Karpas-422 (cell line): ENCODE measurements at regions not wholly inside any gene's neighbourhood (a gene's known extent, or its start where the extent isn't known, plus 50 kb on each side); places are given as distances from the start of the nearest gene placed in this dataset.
"Not testable (repeated sequence)": the region's sequence is repeated elsewhere in the genome, so short reads cannot be mapped to it uniquely, and the experiment has no call there.

ENCODE experiments used
- DNase-seq: peaks from one replicate; pipeline ENCODE4 v3.0.0-alpha.2; 2015
- H2AFZ ChIP-seq: fragments of 200-600 bp; sonication (generic); 2 replicates; pipeline ENCODE4 v1.6.1; 2014; ENCODE audit warnings: antibody characterized with exemption, low read length, mixed read lengths
- H3K27ac ChIP-seq: fragments of 200-600 bp; sonication (generic); 2 replicates; pipeline ENCODE4 v1.5.1; 2014; ENCODE audit warnings: mild to moderate bottlenecking, low read length, moderate library complexity
- H3K27me3 ChIP-seq: fragments of 200-600 bp; sonication (generic); 2 replicates; pipeline ENCODE4 v1.6.1; 2014; ENCODE audit warnings: low read length, mixed read lengths
- H3K36me3 ChIP-seq: fragments of 200-600 bp; sonication (generic); 2 replicates; pipeline ENCODE4 v1.6.1; 2014; ENCODE audit warnings: low read length, mixed read lengths; ENCODE audit not compliant: insufficient read depth
- H3K4me1 ChIP-seq: fragments of 200-600 bp; sonication (generic); 2 replicates; pipeline ENCODE4 v1.6.1; 2014; ENCODE audit warnings: mild to moderate bottlenecking, low read length, mixed read lengths
- H3K4me2 ChIP-seq: fragments of 200-600 bp; sonication (generic); 2 replicates; pipeline ENCODE4 v1.6.1; 2014; ENCODE audit warnings: low read length, low read depth, mild to moderate bottlenecking; ENCODE audit not compliant: poor library complexity, severe bottlenecking
- H3K4me3 ChIP-seq: fragments of 200-600 bp; sonication (generic); 2 replicates; pipeline ENCODE4 v1.5.1; 2014; ENCODE audit warnings: mild to moderate bottlenecking, antibody characterized with exemption, low read length, mixed read lengths
- H3K79me2 ChIP-seq: fragments of 200-600 bp; sonication (generic); 2 replicates; pipeline ENCODE4 v1.6.1; 2014; ENCODE audit warnings: mild to moderate bottlenecking, low read length, mixed read lengths
- H3K9ac ChIP-seq: fragments of 200-600 bp; sonication (generic); 2 replicates; pipeline ENCODE4 v1.6.0; 2014; ENCODE audit warnings: low read length
- H3K9me2 ChIP-seq: fragments of 200-600 bp; sonication (generic), shearing (Covaris generic); replicated peaks from 2 replicates; pipeline ENCODE4 v1.6.0; 2014; ENCODE audit warnings: mild to moderate bottlenecking, low read length, moderate library complexity; ENCODE audit not compliant: insufficient read depth
- H3K9me3 ChIP-seq: fragments of 300-700, 200-600 bp; sonication (generic); 2 replicates; pipeline ENCODE4 v1.6.1; 2014; ENCODE audit warnings: low read length, mixed read lengths
- H4K20me1 ChIP-seq: fragments of 200-600 bp; sonication (generic); 2 replicates; pipeline ENCODE4 v1.6.1; 2014; ENCODE audit warnings: mild to moderate bottlenecking, antibody characterized with exemption, low read length, low read depth; ENCODE audit not compliant: insufficient read depth

DNA sequence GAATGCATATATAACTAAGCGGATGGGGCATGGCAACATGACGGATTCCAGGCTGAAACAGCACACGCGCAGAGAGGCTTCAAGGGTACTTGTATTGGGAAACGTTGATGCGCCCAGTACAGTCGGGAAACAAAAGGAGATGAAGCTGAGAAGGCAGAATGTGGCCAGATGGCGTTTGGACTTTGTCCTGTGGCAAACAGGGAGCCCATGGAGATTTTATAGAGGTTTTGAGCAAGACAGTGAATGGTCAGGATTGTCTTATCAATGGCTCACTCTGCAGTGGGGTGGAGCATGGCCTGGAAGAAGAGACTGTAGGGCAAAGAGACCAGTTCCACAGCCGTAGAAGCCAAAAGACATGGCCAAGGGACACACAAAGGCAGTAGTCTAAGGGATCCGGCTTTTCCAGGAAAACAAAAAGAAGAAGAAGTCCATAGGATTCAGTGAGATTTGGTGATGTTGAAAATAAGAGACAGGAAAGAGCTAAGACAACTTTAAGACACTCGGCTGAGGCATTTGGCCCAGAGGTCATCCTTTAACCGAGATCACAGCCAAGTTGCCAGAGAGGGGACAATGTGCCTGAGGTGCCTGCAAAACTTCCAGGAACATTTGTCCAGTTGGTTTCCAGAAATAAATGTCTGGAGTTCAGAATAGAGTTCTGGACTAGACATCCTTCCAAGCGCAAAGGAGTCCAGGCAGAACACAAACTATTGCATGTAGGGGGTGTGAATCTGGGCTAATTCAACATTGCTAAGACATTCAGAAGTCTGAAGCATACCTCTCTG, 123.0 kb upstream of the RREB1 start:
- Histone ChIP-seq H2AFZ (no peak overlapping the region), H3K9me2 (no peaks in the 10 kb centered on the region), H3K4me2 (no peak overlapping the region), H4K20me1 (no peaks in the 10 kb centered on the region), H3K27ac (no peak overlapping the region), H3K36me3 (no peaks in the 10 kb centered on the region), H3K79me2 (no peaks in the 10 kb centered on the region), H3K9ac (no peak overlapping the region), H3K4me1 (no peaks in the 10 kb centered on the region), H3K9me3 (no peaks in the 10 kb centered on the region), H3K27me3 (no peaks in the 10 kb centered on the region), H3K4me3 (no peak overlapping the region)
- DNase-seq = no peak

DNA sequence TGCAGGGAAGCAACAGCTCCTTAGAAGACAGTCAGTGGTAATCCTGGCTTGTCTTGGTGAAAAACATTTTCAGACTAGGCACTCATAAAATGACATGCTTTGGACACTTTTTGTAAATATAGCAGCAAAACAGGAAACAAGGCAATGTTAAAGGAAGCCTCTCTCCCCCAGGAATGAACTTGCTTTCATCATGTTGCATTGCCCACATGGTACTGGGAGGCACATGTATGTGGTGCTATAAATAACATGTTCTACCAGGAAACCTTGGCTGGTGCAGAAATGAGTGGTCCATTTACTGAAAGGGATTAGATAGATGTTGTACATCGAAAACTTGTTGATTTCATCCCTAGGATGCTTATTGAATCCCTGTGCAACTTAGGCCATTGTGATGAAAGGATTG, 121.4 kb upstream of the RREB1 start:
- no peaks in the 10 kb centered on the region for H3K27me3 ChIP-seq
- no peak overlapping the region for H3K4me3 ChIP-seq
- no peaks in the 10 kb centered on the region for H3K9me2 ChIP-seq
- H4K20me1 ChIP-seq = no peaks in the 10 kb centered on the region
- H3K4me1 ChIP-seq = no peaks in the 10 kb centered on the region
- H3K36me3 ChIP-seq = no peaks in the 10 kb centered on the region
- H3K79me2 ChIP-seq = no peaks in the 10 kb centered on the region
- H2AFZ ChIP-seq = no peak overlapping the region
- no peak overlapping the region for H3K9ac ChIP-seq
- no peak overlapping the region for H3K4me2 ChIP-seq
- H3K27ac ChIP-seq = no peak overlapping the region
- no peak for DNase-seq
- H3K9me3 ChIP-seq = no peaks in the 10 kb centered on the region

DNA sequence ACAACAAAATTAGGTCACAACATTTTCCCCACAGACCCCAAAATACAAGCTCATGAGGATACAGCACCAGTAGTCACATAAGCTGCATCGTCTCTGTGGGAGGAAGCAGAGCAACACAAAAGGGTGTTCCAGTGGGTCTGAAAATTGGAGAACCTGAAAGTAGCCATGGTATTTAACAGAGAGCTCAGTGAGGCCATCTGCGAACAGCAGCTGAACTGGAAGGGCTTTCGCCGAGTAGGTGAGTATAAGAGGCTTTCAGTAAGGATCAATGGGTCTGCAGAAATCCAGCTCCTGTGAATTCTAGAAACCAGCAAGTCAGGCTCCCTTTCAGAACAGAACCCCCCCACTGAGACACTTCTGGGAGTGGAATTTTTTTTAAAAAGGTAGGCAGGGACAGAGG, 120.0 kb upstream of the RREB1 start:
- H3K9ac ChIP-seq = no peak overlapping the region
- H3K9me2 ChIP-seq = no peaks in the 10 kb centered on the region
- DNase-seq = no peak
- no peaks in the 10 kb centered on the region for H3K27me3 ChIP-seq
- no peaks in the 10 kb centered on the region for H3K79me2 ChIP-seq
- H3K27ac ChIP-seq = no peak overlapping the region
- H3K4me2 ChIP-seq = no peak overlapping the region
- no peaks in the 10 kb centered on the region for H3K36me3 ChIP-seq
- H3K4me1 ChIP-seq = no peaks in the 10 kb centered on the region
- no peaks in the 10 kb centered on the region for H4K20me1 ChIP-seq
- H2AFZ ChIP-seq = no peak overlapping the region
- H3K9me3 ChIP-seq = no peaks in the 10 kb centered on the region
- H3K4me3 ChIP-seq = no peak overlapping the region

DNA sequence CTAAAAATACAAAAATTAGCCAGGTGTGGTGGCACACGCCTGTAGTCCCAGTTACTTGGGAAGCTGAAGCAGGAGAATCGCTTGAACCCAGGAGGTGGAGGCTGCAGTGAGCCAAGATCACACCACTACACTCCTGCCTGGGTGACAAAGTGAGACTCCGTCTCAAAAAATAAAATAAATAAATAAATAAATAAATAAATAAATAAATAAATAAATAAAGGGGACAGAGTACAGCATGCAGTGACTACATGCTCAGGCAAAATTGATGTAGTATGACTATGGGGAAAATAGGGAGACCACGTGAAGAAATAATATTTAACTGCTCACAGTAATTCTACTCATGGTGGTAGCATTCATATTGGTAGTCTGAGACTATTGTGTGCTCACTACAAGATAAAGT, 117.7 kb upstream of the RREB1 start:
- H3K27ac ChIP-seq, H3K4me2 ChIP-seq, H2AFZ ChIP-seq, H3K9me3 ChIP-seq, H3K36me3 ChIP-seq, H3K4me3 ChIP-seq, H3K9me2 ChIP-seq, H3K9ac ChIP-seq, H3K27me3 ChIP-seq, H4K20me1 ChIP-seq, H3K4me1 ChIP-seq, H3K79me2 ChIP-seq, DNase-seq: not testable (repeated sequence)

DNA sequence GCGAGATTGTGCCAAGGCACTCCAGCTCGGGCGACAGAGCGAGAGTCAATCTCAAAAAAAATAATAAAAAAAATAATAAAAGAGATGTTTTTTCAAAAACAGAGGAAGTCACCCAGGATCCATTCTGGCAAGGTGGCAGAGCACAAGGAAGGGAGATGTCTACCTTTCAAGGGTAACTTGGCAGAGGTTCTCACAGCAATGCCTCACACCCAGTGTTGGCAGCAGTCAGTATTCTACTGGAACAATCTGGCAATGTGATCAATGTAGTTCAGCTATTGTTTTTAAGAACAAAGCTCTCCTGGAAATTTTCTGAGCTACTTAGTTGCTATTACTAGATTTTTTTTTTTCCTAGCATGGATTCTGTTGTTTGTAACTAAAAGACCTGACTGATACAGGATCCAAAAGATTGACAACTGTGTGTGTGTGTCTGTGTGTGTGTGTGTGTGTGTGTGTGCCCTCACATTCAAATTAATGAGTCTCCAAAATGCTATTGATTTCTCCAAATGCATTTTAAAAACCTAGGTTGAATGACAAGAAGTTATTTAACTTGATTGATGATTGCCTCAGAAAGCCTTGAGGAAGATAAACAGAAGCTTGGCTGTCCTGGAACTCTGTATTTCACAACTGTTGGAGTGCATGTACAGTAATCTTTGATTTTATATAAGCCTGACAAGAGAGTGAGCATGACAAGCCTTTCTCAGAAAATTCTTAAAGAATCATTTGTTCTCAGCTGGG, 114.1 kb upstream of the RREB1 start:
- Histone ChIP-seq H3K9me3 (no peaks in the 10 kb centered on the region), H3K4me2 (no peak overlapping the region), H3K79me2 (no peaks in the 10 kb centered on the region), H3K36me3 (no peaks in the 10 kb centered on the region), H2AFZ (no peak overlapping the region), H3K9ac (no peak overlapping the region), H4K20me1 (no peaks in the 10 kb centered on the region), H3K9me2 (no peaks in the 10 kb centered on the region), H3K27me3 (no peaks in the 10 kb centered on the region), H3K4me3 (no peak overlapping the region), H3K4me1 (no peaks in the 10 kb centered on the region), H3K27ac (no peak overlapping the region)
- no peak for DNase-seq

DNA sequence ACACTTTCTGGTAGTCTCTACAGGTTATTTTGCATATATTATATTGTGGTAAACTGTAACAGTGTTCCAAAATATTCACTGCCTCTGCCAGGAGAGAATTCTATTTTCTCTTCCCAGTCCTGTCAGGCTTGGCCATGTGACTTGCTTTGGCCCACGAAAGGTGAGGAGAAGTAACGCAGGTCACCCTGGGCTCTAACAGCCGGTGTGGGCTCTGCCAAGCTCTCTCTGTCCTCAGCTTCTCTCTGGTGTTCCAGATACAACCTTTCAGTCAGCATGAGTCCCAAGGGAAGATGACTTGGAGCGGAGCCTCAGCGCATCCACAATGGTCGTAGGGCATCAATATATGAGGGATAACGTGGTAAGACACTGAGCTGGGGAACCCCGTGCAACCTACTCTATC, 113.0 kb upstream of the RREB1 start:
- no peak for DNase-seq
- Histone ChIP-seq H3K79me2 (no peaks in the 10 kb centered on the region), H3K4me2 (no peak overlapping the region), H3K4me3 (no peak overlapping the region), H3K27me3 (no peaks in the 10 kb centered on the region), H4K20me1 (no peaks in the 10 kb centered on the region), H3K4me1 (no peaks in the 10 kb centered on the region), H3K9ac (no peak overlapping the region), H3K9me2 (no peaks in the 10 kb centered on the region), H2AFZ (no peak overlapping the region), H3K27ac (no peak overlapping the region), H3K36me3 (no peaks in the 10 kb centered on the region), H3K9me3 (no peaks in the 10 kb centered on the region)

DNA sequence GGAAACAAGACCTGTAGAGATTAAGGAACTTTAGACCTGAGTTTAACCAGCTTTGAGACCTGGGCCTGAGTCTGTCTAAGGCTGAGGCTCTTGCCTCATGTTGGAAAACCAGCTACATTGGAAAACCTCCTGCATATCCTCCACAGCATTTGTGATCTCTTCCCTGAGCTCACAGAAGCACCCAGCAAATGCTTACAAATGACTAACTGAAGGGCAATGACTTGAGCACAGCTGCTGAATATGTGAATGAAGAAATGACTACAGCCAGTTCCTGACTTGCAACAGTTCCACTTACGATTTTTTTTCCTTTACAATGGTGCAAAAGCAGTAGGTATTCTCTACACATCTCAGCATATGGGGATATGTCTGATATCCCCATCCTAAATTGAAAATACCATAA, 112.4 kb upstream of the RREB1 start:
- no peak overlapping the region for H2AFZ ChIP-seq
- no peaks in the 10 kb centered on the region for H3K79me2 ChIP-seq
- no peak overlapping the region for H3K9ac ChIP-seq
- H3K9me3 ChIP-seq = no peaks in the 10 kb centered on the region
- H3K4me2 ChIP-seq = no peak overlapping the region
- no peak overlapping the region for H3K27ac ChIP-seq
- H3K27me3 ChIP-seq = no peaks in the 10 kb centered on the region
- no peaks in the 10 kb centered on the region for H3K9me2 ChIP-seq
- no peaks in the 10 kb centered on the region for H3K4me1 ChIP-seq
- DNase-seq = no peak
- no peaks in the 10 kb centered on the region for H3K36me3 ChIP-seq
- no peaks in the 10 kb centered on the region for H4K20me1 ChIP-seq
- H3K4me3 ChIP-seq = no peak overlapping the region

DNA sequence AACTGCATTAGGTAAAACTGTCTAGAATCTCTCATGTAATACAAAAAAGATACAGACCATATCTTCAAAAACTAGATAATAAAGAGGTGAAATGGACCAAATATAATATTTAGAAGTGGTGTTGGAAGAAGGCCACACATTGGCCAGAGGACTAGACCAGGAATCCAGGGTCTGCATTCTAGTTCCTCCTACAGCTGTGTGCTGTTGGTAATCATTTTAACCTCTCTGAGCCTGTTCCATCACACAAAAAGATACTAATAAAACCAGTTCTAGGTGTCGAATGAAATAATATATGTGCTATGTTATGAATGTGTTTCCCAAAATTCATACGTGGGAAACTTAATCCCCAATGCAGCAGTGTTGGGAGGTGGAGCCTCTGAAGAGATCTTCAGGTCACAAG, 111.6 kb upstream of the RREB1 start:
- Histone ChIP-seq H3K4me1 (no peaks in the 10 kb centered on the region), H3K4me3 (no peak overlapping the region), H3K9ac (no peak overlapping the region), H3K27ac (no peak overlapping the region), H3K36me3 (no peaks in the 10 kb centered on the region), H3K9me2 (no peaks in the 10 kb centered on the region), H3K27me3 (no peaks in the 10 kb centered on the region), H3K9me3 (no peaks in the 10 kb centered on the region), H2AFZ (no peak overlapping the region), H3K4me2 (no peak overlapping the region), H4K20me1 (no peaks in the 10 kb centered on the region), H3K79me2 (no peaks in the 10 kb centered on the region)
- no peak for DNase-seq
